ENCODE measurements at regions not wholly inside any gene's neighbourhood (a gene's known extent, or its start where the extent isn't known, plus 50 kb on each side); places are given as distances from the start of the nearest gene placed in this dataset.

DNA sequence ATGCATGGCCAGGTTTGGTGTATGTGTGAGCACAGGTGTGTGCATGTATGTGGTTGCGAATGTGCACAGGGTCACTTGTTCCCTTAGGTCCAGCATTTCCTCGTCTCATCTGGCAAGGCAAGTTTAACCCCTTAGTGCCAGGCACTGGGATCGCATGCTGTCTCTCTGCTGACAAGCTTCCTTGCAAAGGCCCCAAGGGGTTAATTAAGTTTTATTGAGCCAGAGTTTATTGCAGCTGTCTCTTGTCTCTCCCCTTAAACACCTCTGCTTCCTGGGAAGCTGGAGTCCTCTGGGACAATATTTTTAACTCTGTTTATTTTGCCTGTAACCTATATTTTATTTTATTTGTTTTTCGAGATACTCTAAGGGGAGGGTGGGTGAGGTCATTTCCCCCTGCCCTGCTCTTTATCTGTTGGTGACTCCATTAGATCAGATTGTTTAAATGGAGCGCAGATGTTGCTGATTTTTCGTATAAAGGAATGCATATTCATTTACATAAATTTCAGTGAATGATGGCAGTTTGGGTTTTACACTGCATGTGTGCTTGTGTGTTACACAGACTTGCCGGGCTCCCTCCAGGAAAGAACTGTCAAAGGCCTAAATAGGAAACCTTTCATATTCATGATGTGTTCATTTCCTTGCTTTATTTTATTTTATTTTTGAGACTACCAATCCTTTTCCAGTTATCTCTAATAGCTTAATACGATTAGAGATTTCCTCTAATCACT is 99.7 kb downstream of the CBLN1 start:
- TF ChIP-seq CTCF (IDR thresholded peaks at IDR 0.05) (no peak), POLR2A (IDR thresholded peaks at IDR 0.05) (no peak)

Data from uterus (tissue), 2 donors.